ENCODE measurements at regions not wholly inside any gene's neighbourhood (a gene's known extent, or its start where the extent isn't known, plus 50 kb on each side); places are given as distances from the start of the nearest gene placed in this dataset.

DNA sequence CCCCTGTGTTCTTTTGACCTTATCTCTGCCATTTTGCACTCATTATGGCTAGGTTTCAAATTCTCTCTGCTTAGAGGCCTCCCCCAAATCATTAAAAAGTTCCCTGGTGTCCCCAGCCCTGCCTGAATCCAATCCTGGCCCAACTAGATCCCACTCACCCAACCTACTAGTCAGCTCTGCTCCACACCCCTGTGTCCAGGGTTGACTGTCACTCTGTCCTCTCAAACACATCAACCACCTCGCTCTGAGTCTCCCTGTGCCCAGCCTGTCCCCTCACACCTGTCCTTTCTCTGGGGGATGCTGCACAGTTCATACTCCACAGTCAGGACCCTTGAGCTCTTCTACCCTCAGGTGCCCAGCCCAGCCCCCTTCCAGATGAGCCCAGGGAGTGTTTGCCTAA is 154.2 kb upstream of the SV2C start:
- Histone ChIP-seq H3K27me3 (no peaks in the 10 kb centered on the region), H3K36me3 (no peaks in the 10 kb centered on the region), H3K4me1 (no peaks in the 10 kb centered on the region), H3K4me3 (no peak overlapping the region), H3K27ac (no peak overlapping the region), H3K9me3 (no peaks in the 10 kb centered on the region)
- intact Hi-C loops (cut with DNase I; ENCODE audit: low total_unique reads) (no loop called here), in situ Hi-C loops (cut with MboI; ENCODE audit: low pct_ligation_motif_present in 1 of 4, low pct_unique_long_range_greater_than_20kb in 1 of 4, low sequenced_read_pairs in 3 of 4) (no loop called here)
- TF ChIP-seq EP300 (IDR thresholded peaks at IDR 0.05; ENCODE audit: low read depth) = no peak
- TF ChIP-seq, protein P1, sequence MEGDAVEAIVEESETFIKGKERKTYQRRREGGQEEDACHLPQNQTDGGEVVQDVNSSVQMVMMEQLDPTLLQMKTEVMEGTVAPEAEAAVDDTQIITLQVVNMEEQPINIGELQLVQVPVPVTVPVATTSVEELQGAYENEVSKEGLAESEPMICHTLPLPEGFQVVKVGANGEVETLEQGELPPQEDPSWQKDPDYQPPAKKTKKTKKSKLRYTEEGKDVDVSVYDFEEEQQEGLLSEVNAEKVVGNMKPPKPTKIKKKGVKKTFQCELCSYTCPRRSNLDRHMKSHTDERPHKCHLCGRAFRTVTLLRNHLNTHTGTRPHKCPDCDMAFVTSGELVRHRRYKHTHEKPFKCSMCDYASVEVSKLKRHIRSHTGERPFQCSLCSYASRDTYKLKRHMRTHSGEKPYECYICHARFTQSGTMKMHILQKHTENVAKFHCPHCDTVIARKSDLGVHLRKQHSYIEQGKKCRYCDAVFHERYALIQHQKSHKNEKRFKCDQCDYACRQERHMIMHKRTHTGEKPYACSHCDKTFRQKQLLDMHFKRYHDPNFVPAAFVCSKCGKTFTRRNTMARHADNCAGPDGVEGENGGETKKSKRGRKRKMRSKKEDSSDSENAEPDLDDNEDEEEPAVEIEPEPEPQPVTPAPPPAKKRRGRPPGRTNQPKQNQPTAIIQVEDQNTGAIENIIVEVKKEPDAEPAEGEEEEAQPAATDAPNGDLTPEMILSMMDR (IDR thresholded peaks at IDR 0.05) = no peak
- no peak for TF ChIP-seq POLR2A (IDR thresholded peaks at IDR 0.05)
- no peak for TF ChIP-seq POLR2AphosphoS5 (IDR thresholded peaks at IDR 0.05)
- DNase-seq = no peak
- WGBS, 2 donors (ENCODE audit: low coverage in 1 of 2) = 80% methylated on average over 1 of the region's 1 CpG; no CpG with 5 or more reads in 1 of the 2 donors

GRCh38 chr5:75922480-75922879 is 160.7 kb upstream of the SV2C start:
- Histone ChIP-seq H3K4me1 (peaks cover 0 to 3% (median 0%) of the 10 kb centered on the region in 4 donors), H3K36me3 (no peaks in the 10 kb centered on the region), H3K4me3 (no peak overlapping the region), H3K27me3 (no peaks in the 10 kb centered on the region), H3K27ac (no peak overlapping the region), H3K9me3 (no peaks in the 10 kb centered on the region)
- intact Hi-C loops (cut with DNase I; ENCODE audit: low total_unique reads) = no loop called here
- in situ Hi-C loops (cut with MboI; ENCODE audit: low pct_ligation_motif_present in 1 of 4, low pct_unique_long_range_greater_than_20kb in 1 of 4, low sequenced_read_pairs in 3 of 4) = no loop called here
- TF ChIP-seq POLR2AphosphoS5 (IDR thresholded peaks at IDR 0.05) (no peak), EP300 (IDR thresholded peaks at IDR 0.05; ENCODE audit: low read depth) (no peak), POLR2A (IDR thresholded peaks at IDR 0.05) (no peak)
- TF ChIP-seq, protein P1 (IDR thresholded peaks at IDR 0.05) = no peak
- DNase-seq = no peak

- H3K27ac ChIP-seq = no peak overlapping the region
- TF ChIP-seq, protein P1 (IDR thresholded peaks at IDR 0.05) = no peak
- TF ChIP-seq POLR2A (IDR thresholded peaks at IDR 0.05) (no peak), EP300 (IDR thresholded peaks at IDR 0.05; ENCODE audit: low read depth) (no peak), POLR2AphosphoS5 (IDR thresholded peaks at IDR 0.05) (no peak)
- no peaks in the 10 kb centered on the region for H3K27me3 ChIP-seq
- no peak overlapping the region for H3K4me3 ChIP-seq
- WGBS, 2 donors (ENCODE audit: low coverage in 1 of 2) = 86% methylated on average over 6 of the region's 6 CpGs; no CpG with 5 or more reads in 1 of the 2 donors
- no peaks in the 10 kb centered on the region for H3K36me3 ChIP-seq
- in situ Hi-C loops (cut with MboI; ENCODE audit: low pct_ligation_motif_present in 1 of 4, low pct_unique_long_range_greater_than_20kb in 1 of 4, low sequenced_read_pairs in 3 of 4) (no loop called here), intact Hi-C loops (cut with DNase I; ENCODE audit: low total_unique reads) (no loop called here)
- H3K9me3 ChIP-seq = no peaks in the 10 kb centered on the region
- DNase-seq = no peak
- peaks cover 0 to 3% (median 0%) of the 10 kb centered on the region in 4 donors for H3K4me1 ChIP-seq
Observed at GRCh38 chr5:75921011-75921410, 162.2 kb upstream of the SV2C start.

DNA sequence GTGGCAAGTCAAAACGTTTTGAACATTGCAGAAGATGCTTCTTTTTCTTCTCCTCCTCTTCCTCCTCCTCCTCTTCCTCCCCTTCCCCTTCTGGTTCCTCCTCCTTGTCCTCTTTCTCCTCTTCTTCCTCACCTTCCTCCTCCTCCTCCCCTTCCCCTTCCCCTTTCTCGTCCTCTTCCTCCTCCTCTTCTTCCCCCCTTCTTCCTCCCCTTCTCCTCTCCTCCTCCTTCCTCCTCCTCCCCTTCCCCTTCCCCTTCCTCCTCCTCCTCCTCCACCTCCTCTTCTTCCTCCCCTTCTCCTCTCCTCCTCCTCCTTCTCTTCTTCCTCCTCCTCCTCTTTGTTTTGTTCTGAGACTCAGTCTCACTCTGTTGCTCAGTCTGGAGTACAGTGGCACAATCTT is 167.0 kb upstream of the SV2C start:
- DNase-seq = no peak
- WGBS, 2 donors (ENCODE audit: low coverage in 1 of 2) = 20 to 42% methylated on average over 1 to 2 of the region's 2 CpGs
- Histone ChIP-seq H3K36me3 (no peaks in the 10 kb centered on the region), H3K27me3 (no peaks in the 10 kb centered on the region), H3K4me3 (no peak overlapping the region), H3K27ac (no peak overlapping the region), H3K9me3 (no peaks in the 10 kb centered on the region), H3K4me1 (no peaks in the 10 kb centered on the region)
- intact Hi-C loops (cut with DNase I; ENCODE audit: low total_unique reads) (no loop called here), in situ Hi-C loops (cut with MboI; ENCODE audit: low pct_ligation_motif_present in 1 of 4, low pct_unique_long_range_greater_than_20kb in 1 of 4, low sequenced_read_pairs in 3 of 4) (no loop called here)
- no peak for TF ChIP-seq POLR2AphosphoS5 (IDR thresholded peaks at IDR 0.05)
- TF ChIP-seq, protein P1 (IDR thresholded peaks at IDR 0.05) = no peak
